ENCODE measurements at regions not wholly inside any gene's neighbourhood (a gene's known extent, or its start where the extent isn't known, plus 50 kb on each side); places are given as distances from the start of the nearest gene placed in this dataset.

- TF ChIP-seq CTCF (IDR thresholded peaks at IDR 0.05) (no peak), POLR2AphosphoS5 (IDR thresholded peaks at IDR 0.05) (no peak), POLR2A (IDR thresholded peaks at IDR 0.05) (no peak)
These were observed 211.3 kb upstream of the SPAG17 start for GRCh38 chr1:118396279-118396678.

Data from transverse colon (tissue), 4 donors.